ENCODE measurements at regions not wholly inside any gene's neighbourhood (a gene's known extent, or its start where the extent isn't known, plus 50 kb on each side); places are given as distances from the start of the nearest gene placed in this dataset.

DNA sequence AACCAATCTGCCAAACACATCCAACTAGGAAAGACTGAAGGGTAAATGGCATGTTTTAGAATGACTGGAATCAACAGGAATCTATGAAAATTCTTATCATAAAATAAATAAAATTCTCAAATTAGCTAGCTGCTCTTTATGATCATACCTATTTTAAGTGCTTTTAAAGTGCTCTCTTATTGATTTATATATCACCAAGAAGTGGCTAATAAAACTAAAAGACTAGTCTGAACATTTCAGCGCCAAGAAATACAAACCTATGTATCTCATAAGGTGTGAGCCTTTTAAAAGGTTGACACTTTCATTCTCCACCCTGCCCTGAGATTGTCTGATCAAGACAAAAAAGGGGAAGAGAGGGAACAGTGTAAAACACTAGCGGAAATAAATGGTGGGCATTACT, 136.8 kb upstream of the ARHGAP42 start (continued):
- TF ChIP-seq TAF7 (optimal IDR thresholded peaks at IDR 0.05; ENCODE audit: borderline replicate concordance, low read depth, low read length) (no peak), SIRT6 (IDR thresholded peaks at IDR 0.05; ENCODE audit: low read length) (no peak), KDM4A (IDR thresholded peaks at IDR 0.05; ENCODE audit: low read depth, low read length, severe bottlenecking) (no peak), FOSL1 (IDR thresholded peaks at IDR 0.05; ENCODE audit: insufficient read depth, low read depth, low read length) (no peak)
